GM19239 (cell line): ENCODE measurements at regions not wholly inside any gene's neighbourhood (a gene's known extent, or its start where the extent isn't known, plus 50 kb on each side); places are given as distances from the start of the nearest gene placed in this dataset.
"Not testable (repeated sequence)": the region's sequence is repeated elsewhere in the genome, so short reads cannot be mapped to it uniquely, and the experiment has no call there.

Experiments used
- DNase-seq: peaks from one replicate; pipeline ENCODE4 v3.0.0; 2011; ENCODE audit warnings: low spot score; ENCODE audit not compliant: insufficient read length
- FAIRE-seq: peaks from 2 replicates; lab custom pipeline; 2011; peaks lifted over from hg19 to GRCh38; lab: Jason Lieb, UNC

DNA sequence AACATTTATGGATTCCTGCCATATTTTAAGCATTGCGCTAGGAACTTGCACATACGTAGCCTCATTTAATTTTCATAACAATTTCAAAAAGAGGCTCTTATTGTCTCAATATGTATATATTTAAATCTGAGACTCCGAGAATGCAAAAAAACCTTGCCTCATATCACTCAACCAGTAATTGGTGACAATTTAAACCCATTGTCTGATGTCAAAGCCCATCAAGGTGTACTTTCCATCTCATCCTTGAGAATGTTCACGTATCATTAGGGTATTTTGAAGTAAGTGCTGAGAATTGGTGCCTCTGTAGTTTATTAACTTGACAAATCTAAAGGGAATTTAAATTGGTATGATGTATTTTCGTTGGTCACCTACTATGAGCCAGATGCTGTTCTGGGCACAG lies 136.5 kb downstream of the FAM76B start:
- DNase-seq, result no peak
- FAIRE-seq, result no peak

DNA sequence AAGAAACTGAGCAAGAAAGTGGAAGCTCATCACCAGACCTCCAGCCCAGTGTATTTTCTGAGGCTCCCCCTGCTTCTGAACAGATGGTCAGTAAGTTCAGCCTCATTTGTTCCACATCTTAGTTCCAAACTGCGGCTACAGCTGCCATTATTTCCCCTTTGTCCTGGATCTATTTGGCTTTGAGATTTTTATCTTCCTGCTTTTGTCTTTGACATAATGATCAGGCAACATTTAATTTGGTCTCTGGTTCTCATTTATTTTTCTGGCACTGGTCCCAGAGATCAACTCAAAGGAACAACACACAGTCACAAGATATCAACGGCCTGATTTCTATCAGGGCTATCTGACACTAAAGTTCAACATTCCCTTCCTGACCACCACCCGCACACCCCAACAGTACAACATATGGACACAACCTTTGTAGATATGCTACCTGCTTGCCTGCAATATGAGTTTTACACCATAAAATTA lies 137.5 kb downstream of the FAM76B start:
- DNase-seq (no peak), FAIRE-seq (no peak)

DNA sequence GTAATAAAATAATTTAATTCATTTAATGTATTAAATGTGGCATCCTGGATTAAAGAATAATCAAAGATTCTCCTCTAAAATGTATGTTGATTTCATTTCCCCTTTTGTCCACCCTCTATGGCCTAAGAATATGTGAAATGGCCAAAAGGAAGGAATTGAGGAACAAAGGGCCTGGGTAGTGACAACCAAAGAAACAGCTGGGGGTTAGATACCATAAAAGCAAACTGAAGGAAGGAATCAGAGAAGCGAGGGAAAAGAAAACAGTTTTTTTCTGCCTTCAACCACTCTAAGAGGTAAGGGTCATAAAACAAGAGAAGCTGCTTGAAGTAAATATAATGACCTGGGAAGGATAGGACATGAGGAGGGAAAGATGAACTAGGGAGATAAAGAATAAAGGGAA lies 139.3 kb downstream of the FAM76B start:
- no peak for DNase-seq
- no peak for FAIRE-seq

DNA sequence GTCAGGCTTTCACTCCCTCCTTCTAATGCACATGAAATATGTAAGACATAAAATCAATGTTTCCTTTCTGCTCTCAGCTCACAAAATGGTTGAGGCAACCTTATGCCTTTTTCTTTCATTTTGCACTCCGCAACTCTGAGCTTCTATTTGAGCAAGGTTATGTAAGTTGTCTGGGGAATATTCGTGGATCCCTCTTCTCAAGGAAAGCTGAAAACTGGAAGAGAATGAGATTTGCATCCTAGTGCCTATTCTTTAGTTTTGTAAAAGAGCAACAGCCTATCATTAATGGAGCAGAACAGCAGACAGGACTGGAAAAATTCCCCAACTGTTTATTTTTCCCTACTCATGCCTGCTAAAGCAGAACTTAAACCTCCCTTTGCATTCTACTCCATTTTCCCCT lies 141.7 kb downstream of the FAM76B start:
- DNase-seq (no peak), FAIRE-seq (no peak)

DNA sequence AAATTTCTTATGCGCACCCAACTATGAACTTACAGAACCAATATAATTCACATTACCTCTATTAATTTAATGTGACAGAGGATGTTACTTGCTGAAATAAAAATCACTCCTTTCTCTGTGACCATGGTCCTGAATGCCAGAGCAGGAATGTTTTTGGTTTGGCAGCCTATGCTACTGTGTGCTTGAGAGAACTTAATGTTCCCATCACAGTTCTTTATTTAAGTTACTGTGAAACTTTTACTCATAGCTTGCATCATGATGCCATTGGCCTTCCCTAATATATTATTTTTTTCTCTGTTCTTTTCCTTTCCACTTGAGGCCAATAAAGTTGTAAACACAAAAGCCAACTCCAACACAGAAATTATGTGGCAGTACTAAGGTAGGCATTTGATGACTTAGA lies 142.2 kb downstream of the FAM76B start:
- DNase-seq (no peak), FAIRE-seq (no peak)

DNA sequence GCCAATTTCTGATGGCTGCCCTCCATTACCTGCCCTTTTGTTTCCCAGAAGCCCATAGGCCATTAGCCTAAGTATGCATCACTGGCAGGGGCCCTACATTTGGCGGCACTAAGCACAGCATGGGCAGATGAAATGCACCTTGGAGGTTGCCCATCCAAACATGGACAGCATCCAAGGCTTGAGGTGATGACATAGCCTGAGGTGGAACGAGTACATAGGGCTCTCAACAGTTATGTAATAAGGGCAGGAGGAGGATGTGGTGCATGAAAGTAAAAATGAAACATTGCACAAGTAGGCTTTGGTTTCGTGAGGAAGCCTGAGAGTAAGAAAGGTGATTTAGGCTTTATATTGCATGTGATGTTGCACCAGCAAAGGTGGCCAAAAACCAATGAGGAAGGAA lies 148.1 kb downstream of the FAM76B start:
- FAIRE-seq, result peak; percentile 96

DNA sequence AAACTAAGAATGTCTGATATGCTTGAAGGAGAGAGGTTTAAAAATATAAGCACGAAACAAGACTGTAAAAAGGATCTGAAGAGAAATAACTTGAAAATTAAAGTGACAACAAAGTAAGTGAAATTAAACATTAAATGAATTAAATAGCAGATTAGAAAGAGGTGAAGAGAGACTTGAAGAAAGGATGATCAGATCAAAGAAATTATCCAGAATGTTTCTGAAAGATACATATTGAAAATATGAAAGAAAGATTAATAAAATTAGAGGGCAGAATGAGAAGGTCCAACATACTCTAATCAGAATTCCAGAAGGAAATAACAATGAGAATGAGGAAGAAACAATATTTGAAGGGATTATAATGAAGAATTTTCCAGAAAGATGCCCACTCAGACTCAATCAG lies 151.1 kb downstream of the FAM76B start:
- no peak for DNase-seq
- FAIRE-seq, result no peak

More for the DNA sequence above, 148.1 kb downstream of the FAM76B start:
- peak; percentile 30 for DNase-seq

DNA sequence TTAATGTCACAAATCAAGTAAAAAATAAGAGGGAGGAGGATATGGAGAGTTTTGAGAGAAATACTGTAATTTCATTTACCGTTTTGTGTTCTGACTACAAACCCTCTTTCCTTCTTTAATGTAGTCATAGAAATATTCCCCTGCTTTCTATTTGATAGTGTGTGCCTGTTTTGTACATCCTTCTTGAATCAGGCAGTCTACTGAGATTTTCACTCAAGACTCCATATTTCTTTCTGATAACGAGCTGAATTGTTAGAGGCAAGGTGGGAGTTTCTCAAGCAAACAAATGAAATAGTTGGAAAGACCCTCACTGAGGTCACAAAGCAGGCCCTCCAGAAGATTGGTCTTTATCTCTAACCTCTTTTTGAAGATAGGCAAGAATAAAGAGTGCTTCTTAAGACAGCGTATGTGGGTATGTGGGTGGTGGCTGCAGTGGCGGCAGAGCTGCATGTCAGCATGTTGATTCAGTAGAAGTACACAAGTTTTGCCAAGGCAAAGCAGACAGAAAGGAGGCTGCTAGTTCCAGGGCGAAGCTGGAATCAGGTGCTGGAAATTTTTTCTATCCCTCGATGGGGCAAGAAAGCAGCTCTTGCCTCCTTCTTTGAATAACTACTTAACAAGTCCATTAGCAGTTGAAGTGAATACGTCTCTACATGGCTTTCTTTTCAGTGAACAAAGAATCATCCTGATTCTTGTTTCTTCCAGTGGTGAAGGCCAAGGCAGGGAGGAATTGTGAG lies 164.2 kb downstream of the FAM76B start:
- DNase-seq (no peak), FAIRE-seq (no peak)

DNA sequence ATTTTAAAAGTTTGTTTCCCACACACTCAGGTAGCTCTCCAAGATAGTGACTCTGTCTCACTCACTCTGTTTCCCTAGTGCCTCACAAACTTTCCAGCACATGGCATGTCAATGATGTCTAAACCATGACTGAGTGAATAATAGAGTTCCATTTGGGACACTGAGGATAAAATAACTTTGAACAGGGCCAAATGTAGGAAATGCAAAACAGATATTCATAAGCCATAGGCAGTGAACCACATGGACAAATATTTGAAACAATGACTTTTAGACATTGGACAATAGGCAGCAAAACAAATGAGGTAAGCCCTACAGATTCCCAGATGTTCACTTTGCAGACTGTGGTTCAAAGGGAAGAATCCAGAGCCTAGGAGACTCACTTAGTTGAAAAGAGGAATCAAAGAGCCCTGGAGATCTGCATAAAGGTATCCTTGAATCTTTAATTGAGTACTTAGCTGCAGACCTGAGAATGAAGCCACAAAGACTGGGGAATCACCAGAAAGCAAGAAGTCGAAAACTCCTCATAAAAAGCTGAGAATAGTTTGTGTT lies 173.3 kb downstream of the FAM76B start:
- FAIRE-seq, result no peak

DNA sequence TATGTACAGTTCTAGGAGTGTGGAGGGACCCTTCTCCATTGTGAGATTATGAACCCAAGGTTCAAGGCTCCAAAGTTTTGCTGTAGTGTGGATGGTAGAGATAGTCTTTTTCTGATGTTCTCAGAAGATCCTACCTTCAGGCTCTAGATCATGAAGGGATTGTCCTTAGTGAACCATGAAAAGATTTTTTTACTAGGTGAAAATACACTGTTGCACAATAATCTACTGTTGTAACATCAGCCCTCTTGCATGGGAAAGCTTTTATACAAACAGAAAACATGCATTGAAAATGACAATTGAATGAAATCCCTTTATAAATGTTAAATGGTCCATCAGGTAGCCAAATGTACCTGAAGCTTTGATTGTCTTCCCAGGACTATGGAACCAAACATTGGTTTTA lies 177.8 kb downstream of the FAM76B start:
- FAIRE-seq (no peak), DNase-seq (no peak)

More for the DNA sequence above, 173.3 kb downstream of the FAM76B start:
- DNase-seq, result no peak

DNA sequence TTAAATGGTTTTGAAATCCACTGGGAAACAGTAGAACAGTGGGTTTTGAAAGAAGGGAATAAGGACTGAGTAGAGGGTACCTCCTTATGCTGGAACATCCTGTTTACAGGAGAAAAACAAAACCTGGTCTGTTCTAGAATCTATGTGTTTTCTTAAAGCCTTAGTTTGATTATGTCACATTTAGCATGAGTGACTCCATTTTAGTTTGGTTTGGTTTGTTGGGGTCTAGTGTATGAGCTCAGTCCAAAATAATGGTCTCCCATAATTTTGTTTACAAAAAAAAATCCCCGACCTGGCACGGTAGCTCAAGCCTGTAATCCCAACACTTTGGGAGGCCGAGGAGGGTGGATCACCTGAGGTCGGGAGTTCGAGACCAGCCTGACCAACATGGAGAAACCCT lies 179.4 kb downstream of the FAM76B start:
- DNase-seq, FAIRE-seq: not testable (repeated sequence)

DNA sequence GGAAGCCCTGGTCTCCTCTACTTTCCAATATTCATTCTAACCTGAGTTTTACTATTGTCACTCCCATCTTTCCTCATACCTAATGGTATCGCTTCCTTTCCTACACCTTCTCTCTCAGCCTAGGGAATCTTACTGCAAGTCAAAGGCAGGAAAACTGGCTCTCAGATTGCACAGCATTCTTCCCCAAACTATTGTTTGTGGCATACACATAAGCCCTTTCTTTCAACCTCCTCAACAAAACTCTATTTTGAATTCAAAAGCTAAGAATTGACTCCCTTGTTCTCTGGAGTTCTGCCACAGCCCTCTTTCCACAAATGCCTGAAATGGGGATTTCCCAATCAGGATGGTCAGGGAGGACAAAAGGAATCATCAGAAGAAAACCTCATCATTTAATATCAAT lies 181.5 kb downstream of the FAM76B start:
- FAIRE-seq (no peak), DNase-seq (no peak)

DNA sequence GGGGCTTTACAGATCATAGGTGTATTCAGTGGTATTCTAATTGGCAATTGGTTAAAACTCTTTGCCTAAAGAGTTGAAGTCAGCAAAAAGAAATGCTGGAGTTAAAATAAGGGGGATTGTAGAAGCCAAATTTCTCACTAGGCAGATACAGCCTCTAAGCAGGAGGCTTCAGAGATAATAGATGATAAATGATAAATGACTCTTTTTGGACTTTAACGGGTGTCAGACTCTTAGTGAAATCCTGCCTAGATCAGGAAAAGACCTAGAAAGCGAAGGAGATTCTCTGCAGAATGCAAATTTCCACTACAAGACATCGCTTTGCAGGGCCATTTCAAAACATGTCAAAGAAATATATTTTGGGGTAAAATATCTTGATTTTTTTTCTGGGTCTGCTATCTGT lies 182.8 kb downstream of the FAM76B start:
- DNase-seq (no peak), FAIRE-seq (no peak)

DNA sequence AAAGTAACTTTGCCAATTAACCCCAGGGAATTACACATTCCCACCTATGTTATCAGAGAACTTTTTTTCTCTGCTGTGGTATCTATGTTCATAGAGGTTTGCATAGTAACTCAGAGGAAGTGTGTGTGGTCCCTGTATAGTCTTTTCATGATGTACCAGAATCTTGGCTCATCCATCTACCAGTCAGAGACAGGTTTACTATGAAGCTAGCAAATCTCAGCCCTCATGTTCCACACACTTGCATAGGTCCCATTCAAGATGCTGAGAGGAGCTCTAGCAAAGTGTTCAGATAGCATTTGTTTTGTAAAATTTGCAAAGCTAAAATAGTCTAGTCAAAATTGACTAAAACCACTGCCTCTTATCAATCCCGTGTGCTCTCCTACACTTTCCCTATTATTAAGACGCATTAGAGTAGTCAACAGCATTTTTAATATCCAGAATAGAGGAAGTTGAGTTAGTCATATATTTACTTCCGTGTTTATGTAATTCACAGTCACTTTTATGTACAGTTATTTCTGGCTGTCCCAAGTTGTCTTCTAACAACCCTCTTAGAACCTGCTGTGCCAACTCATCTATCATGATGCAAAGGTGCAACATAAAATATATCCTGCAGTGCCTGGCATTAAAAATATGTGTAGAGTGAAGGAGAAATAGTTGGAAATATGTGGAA lies 184.2 kb downstream of the FAM76B start:
- no peak for DNase-seq
- no peak for FAIRE-seq

DNA sequence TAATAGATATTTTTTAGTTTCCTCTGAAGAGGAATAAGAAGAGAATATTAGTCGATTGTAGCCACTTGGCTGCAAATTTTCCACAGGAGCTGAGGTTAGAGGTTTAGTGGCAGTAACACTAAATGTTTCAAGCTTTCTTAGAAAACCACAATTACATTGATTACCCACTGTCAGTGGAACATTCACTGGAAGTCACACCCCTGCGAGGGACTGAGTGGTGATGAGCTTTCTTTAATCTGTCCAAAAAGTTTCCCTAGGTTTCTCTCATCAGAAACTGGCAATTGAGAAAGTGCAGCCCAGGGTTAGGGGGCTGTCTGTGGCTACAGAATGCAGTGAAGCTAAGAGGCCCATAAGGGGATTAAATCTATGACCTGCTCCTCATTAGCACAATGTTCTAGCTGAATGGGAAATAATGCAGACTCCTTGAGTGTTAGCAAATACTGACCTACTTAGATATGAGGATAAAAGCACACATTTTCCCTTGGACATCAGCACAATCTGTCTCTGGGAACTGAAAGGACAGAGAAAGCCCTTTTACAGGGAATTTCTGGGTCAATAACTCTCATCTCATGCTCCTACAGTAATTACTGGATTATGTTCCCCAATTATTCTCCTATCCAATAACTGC lies 189.5 kb downstream of the FAM76B start:
- DNase-seq (no peak), FAIRE-seq (no peak)

DNA sequence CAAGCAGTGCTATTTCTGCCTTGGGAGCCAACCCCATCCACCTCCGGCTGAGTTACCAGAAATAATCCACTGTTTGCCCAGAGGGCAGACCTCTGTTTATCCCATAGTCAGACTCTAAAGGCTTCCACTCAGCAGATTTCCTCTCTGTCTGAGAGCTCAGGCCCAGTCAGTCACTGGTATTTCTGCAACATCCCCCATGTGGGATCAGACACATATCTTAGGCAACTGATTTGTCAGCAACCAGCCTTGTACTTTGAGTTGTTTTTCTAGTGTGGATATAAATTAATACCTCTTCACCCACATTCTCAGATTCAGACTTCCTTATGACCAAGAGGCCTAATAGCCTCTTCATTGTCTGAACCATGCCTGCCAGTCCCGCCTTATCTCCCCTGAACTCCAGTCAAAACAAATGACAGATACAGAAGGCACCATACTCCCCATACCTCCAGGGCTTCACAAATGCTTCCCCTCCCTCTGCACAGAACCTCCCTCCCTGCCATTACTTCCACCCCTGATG lies 193.6 kb downstream of the FAM76B start:
- FAIRE-seq (no peak), DNase-seq (no peak)

DNA sequence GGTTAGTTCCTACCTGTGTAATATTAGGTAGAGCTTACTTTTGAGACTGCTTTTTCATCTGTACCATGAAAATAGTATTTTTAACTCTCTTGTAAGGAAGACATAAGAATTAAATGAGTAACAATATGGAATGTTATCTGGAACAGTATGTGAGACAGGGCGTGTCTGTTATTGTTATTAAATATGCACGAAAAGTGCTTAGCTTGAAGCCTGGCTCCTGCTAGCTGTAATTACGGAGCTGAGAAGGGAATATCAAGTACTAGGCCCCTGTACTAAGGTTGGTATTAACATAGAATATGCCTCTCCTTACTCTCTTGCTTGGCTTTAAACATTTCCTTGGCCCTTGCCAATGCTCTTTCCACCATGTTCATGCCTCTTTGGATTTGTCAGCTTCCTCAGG lies 194.0 kb downstream of the FAM76B start:
- no peak for FAIRE-seq
- no peak for DNase-seq

DNA sequence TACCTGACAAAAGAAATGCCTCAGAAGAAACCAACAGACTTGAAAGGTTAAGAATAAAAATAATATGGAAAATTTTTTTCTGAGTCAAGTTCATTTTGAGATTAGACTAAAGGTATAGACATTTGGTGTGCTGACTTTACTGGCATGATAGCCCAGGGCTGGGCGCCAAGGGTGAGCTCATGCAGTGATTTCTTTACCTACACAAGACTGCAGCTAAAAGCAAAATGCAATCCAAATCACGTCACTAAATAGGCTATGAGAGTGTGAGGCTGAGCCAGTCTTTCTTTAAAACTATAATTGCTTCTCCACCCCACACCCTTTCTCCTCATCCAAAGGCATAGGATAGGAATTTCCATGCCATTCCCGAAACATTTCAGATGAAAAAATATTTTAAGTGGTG lies 196.5 kb downstream of the FAM76B start:
- FAIRE-seq, result no peak
- no peak for DNase-seq

DNA sequence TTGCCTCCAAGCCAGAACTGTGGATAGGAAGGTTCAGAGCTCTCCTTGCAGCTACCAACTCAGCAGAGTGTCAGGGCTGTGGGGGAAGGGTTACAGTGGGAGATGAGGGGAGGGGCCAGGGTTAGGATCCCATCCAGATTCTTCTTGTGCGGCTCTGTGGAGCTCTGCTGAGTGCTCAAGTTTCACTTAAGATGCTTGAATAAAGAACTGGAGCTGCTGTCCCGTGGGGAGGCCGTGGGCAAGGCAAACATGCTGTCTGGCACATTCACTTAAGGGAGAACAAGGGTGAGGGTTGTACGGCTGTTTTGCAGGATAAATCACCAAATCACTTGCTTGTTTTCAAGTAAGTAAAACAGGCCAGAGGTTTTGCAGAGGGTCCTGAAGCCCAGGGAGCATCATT lies 197.1 kb downstream of the FAM76B start:
- no peak for FAIRE-seq

DNA sequence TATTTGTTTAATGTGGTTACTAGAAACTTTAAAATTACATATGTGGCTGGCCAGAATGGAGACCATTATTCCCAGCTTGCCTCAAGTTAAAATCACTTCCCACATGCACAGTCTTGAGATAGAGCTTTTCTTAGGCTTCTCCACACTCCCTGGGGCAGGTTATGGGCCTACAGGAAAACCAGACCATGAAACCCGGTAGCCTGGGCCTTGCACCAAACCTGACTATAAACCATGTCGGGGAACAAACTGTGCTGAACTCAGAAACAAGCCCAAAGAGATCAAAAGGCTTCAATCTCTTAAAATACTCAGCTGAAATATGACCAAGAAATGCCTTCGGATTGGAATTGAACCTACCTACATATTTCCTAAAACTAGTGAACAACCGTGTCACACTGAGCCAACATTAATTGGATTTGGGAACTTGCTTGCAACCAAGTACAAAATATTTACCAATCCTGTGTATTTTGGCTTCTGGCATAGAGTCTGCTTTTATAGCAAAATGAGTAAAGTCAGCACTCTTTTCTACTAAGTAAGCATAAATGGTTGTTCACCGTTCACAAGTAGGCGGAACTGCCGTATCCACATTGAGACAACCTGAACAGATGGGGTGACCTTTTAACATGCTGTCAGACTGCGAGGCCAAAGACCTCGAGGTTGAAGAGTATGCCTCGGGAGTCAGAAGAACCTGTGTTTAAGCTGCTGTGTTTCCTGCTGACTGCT lies 199.5 kb downstream of the FAM76B start:
- DNase-seq (no peak), FAIRE-seq (no peak)

More for the DNA sequence above, 197.1 kb downstream of the FAM76B start:
- DNase-seq, result no peak
